ENCODE measurements at regions not wholly inside any gene's neighbourhood (a gene's known extent, or its start where the extent isn't known, plus 50 kb on each side); places are given as distances from the start of the nearest gene placed in this dataset.

DNA sequence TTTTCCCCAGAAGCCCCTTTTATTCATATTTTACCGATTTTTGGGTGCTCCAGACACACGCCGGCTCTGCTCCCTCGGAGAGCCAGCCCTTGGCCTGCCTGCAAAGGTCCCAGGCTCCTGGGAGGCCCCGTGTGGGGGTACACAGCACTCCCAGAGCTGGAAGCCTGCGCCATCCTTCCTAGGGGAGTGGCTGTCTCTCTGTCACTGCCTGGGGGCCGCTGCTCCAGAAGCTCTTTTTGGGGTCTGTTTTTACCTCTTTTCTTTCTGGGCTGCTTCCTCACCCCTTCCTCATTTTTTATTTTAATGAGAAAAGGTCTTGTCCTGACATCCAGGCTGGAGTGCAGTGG is 119.1 kb upstream of the COL5A1 start:
- TF ChIP-seq CTCF (IDR thresholded peaks at IDR 0.05; ENCODE audit: borderline replicate concordance, insufficient read depth, low read depth, low read length): no peak

DNA sequence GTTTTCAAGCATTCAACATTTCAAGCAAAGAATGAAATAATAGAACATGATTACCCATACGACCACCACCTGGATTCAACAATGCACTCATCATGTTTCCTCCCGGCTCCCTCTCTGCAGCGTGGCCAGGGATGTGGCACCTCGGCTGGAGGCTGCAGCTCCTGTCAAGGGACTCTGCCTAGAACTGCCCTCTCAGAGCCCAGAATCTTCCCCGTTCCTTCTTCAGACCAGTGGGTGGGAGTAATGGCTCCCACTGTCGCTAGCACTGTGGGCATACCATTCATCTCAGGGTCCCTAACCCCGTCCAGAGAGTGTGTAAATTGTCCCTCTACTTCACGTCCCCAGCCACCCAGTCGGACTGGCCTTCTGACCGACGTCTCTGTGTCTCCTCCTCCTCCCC is 118.6 kb upstream of the COL5A1 start:
- no peak overlapping the region for H3K4me3 ChIP-seq (ENCODE audit: low read depth, low read length)
- TF ChIP-seq CTCF (IDR thresholded peaks at IDR 0.05; ENCODE audit: borderline replicate concordance, insufficient read depth, low read depth, low read length): no peak

More for the DNA sequence above, 119.1 kb upstream of the COL5A1 start:
- H3K4me3 ChIP-seq (ENCODE audit: low read depth, low read length): no peak overlapping the region

DNA sequence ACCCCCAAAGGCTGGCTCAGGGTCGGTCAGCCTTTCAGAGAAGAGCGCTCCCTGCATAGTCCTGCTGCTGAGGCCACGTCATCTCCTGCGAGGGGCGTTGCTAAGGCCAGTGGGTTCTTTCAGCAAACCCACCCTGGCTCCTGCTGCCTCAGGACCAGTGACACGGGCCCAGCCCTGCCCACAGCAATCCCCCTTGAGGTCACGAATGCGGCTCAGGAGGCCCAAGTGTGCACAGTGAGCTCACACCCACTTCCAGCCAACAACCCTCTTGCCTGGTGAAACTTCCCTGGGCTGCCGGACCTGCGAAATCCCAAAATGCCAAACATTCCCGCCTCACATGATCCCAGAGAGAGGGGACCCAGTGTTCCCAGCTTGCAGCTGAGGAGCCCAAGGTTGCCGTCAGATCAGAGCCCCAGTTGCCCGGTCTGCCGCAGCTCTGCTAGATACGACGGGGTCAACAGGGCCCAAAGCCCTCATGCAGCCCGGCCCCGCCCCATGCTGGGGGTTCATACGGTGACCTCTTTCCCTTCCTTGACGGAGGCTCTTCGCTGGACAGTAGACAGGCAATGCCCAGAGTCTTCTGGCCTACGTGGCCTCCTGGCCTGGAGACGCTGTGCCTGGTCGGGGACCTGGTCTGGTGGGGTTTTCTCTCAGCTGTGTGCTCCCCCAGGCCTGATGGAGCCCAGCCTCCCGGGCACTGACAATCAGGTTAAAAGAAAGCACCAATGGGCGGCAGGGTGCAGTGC is 116.4 kb upstream of the COL5A1 start:
- TF ChIP-seq CTCF (IDR thresholded peaks at IDR 0.05; ENCODE audit: borderline replicate concordance, insufficient read depth, low read depth, low read length): no peak
- H3K4me3 ChIP-seq (ENCODE audit: low read depth, low read length): no peak overlapping the region

DNA sequence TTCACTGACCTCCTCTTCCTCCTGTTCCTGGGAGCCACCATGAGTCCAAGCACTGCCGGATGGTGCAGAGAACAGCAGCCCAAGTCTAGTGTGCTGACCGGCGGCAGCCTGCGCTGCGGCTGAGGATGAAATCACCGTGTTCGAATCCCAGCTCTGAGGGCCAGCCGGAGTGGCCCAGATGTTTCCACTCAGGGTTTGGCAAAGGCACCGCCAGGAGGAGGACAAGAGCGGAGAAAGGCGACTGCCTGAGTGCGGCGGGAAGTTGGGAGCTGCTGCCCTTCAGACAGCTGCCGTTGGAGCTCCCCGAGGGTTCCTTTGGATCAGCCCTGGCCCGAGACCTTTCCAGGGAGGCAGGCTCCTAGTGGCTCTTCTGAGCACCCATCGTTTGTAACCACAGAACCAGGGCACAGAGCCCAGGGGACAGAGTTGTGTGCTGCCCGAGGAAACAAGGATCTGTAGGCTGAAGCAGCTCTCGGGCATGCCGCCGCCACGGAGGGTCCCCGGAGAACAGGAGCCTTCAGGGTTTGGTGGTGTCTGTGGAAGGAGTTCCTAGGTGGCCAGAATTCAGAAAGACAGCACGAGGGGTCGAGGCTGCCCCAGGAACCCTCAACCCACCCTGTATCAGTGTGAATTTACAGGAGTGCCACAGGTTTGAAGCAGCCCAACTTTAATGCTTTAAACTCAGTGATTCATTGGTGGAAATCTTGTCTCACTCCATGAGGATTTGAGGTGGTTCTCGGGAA is 115.6 kb upstream of the COL5A1 start:
- no peak overlapping the region for H3K4me3 ChIP-seq (ENCODE audit: low read depth, low read length)
- no peak for TF ChIP-seq CTCF (IDR thresholded peaks at IDR 0.05; ENCODE audit: borderline replicate concordance, insufficient read depth, low read depth, low read length)

DNA sequence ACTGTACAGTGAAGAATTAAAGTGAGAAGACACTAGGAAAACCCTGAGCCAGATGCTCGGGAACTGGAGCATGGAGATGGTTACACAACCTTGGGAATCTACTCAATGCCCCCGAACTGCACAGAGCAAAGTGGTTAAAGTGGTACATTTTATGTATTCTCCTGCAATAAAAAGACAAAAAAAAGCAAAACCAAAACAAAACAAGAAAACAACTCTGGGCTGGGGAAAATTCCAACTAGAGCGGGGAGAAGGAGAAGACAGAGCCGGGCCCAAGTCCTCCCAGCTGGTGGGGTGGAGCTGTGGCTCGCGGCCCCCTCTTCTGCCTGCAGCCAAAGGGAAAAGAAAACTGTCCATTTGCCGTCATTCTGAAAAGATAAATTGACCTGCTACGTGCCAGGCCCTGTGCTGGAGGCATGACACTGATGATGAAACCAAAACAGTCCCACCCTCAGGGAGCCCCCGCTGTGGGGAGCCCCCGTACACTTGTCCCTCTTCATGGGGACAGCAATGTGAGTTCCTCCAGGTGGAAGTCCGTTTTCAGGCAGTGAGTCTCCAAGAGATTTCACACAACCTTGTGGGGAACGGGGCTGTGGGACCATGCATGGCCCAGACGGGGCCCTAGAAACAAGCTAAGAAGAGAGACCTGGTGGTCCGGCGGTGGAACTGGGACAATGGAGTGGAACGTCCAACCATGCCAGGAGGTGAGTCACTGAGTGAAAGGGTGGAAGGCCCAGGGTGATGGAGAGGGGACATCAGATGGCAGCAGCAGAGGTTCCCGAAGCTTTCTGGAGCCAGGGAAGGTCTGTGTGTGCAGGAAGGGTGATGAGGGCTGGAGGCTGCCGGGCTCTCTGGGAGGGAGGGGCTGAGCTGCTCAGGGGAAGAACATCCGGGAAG is 114.8 kb upstream of the COL5A1 start:
- no peak overlapping the region for H3K4me3 ChIP-seq (ENCODE audit: low read depth, low read length)
- no peak for TF ChIP-seq CTCF (IDR thresholded peaks at IDR 0.05; ENCODE audit: borderline replicate concordance, insufficient read depth, low read depth, low read length)

DNA sequence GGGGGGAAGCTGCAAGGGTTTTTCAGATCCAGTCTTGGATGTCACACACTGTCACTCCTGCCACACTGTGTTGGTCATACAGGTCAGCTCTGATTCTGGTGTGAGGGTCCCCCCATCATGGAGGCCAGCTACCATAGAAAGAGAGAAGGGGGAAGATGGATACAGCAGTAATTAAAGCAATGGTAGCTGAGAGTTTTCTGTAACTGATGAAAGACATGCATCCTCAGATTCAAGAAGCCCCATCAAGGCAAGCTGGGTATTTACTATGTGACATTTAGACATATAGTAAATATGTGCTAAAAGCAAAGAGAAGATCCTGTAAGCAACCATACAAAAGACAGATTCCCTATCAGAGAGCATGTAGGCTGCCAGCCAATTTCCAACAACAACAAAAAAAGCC is 110.9 kb upstream of the COL5A1 start:
- no peak for TF ChIP-seq CTCF (IDR thresholded peaks at IDR 0.05; ENCODE audit: borderline replicate concordance, insufficient read depth, low read depth, low read length)
- no peak overlapping the region for H3K4me3 ChIP-seq (ENCODE audit: low read depth, low read length)

Data from GM12875 (cell line).